Endodermal cell (in vitro differentiated cells): ENCODE measurements at regions not wholly inside any gene's neighbourhood (a gene's known extent, or its start where the extent isn't known, plus 50 kb on each side); places are given as distances from the start of the nearest gene placed in this dataset.

ENCODE experiments used
- DNase-seq: peaks from one replicate; pipeline ENCODE4 v3.0.0-alpha.2; 2017
- H3K27ac ChIP-seq: 2 replicates; pipeline ENCODE4 v1.5.1; 2013; ENCODE audit warnings: mild to moderate bottlenecking, low read depth, low read length, moderate library complexity
- H3K27me3 ChIP-seq: 2 replicates; pipeline ENCODE4 v1.6.1; 2013; ENCODE audit warnings: mild to moderate bottlenecking, low read length, moderate library complexity; ENCODE audit not compliant: insufficient read depth, control insufficient read depth, poor library complexity, severe bottlenecking
- H3K36me3 ChIP-seq: 2 replicates; pipeline ENCODE4 v1.7.0; 2013; ENCODE audit warnings: mild to moderate bottlenecking, low read length, moderate library complexity; ENCODE audit not compliant: control insufficient read depth, insufficient read depth
- H3K4me1 ChIP-seq: one replicate; pipeline ENCODE4 v1.7.0; 2013; ENCODE audit warnings: low read length; ENCODE audit not compliant: control insufficient read depth, insufficient read depth
- H3K4me3 ChIP-seq: 2 replicates; pipeline ENCODE4 v1.5.1; 2013; ENCODE audit warnings: mild to moderate bottlenecking, low read length, moderate library complexity
- H3K9ac ChIP-seq: 2 replicates; pipeline ENCODE4 v1.6.1; 2013; ENCODE audit warnings: mild to moderate bottlenecking, low read length, moderate library complexity; ENCODE audit not compliant: poor library complexity, severe bottlenecking; ENCODE audit errors: extremely low read depth
- H3K9me3 ChIP-seq: 2 replicates; pipeline ENCODE4 v1.6.1; 2013; ENCODE audit warnings: mild to moderate bottlenecking, low read length, moderate library complexity; ENCODE audit not compliant: control insufficient read depth
- H3K27ac Mint-ChIP-seq: 2 replicates; pipeline ENCODE4 v1.8.0; 2020; ENCODE audit warnings: mixed read lengths
- H3K27me3 Mint-ChIP-seq: 2 replicates; pipeline ENCODE4 v1.8.0; 2021; ENCODE audit warnings: mild to moderate bottlenecking, mixed read lengths; ENCODE audit not compliant: insufficient read depth
- H3K36me3 Mint-ChIP-seq: 2 replicates; pipeline ENCODE4 v1.8.0; 2020; ENCODE audit warnings: low read depth, mixed read lengths
- H3K4me1 Mint-ChIP-seq: 2 replicates; pipeline ENCODE4 v1.8.0; 2020; ENCODE audit warnings: mixed read lengths
- H3K4me3 Mint-ChIP-seq: 2 replicates; pipeline ENCODE4 v1.8.0; 2020; ENCODE audit warnings: mild to moderate bottlenecking, moderate library complexity, mixed read lengths
- H3K9me3 Mint-ChIP-seq: 2 replicates; pipeline ENCODE4 v1.8.0; 2020; ENCODE audit warnings: mild to moderate bottlenecking, mixed read lengths
- WGBS, 2 experiments: methylation state at CpG; one replicate each; pipeline versions ENCODE4 v1.1.5 to v1.1.7; 2013; ENCODE audit warnings: missing lambda C conversion rate in 2 of 2, mixed read lengths in 1 of 2; ENCODE audit not compliant: insufficient coverage in 1 of 2, insufficient read length in 1 of 2; 5-methylcytosine and 5-hydroxymethylcytosine counted together
- TF ChIP-seq, protein P1 (sequence below): fragments of 200-600 bp; sonication (generic); conservative IDR thresholded peaks from 2 replicates; pipeline ENCODE4 v1.5.0; 2021; ENCODE audit warnings: antibody characterized with exemption, mild to moderate bottlenecking

DNA sequence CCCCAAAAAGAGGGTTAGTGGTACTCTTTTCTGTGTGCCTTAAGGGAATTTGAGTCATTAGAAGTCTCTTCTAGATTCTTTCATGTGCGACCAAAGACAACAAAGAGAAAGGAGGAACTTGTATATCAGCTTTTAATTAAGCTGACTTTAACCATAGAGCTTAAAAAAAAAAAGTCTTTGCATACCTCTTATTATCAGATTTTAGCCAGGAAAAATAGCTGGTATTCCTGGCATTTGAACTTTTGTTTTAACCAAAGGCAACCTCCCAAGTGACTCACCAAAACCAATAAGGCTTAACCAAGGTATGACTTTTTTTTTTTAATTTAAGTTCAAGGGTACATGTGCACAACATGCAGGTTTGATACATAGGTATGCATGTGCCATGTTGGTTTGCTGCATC lies 375.0 kb downstream of the CDC5L start:
- TF ChIP-seq, protein P1, sequence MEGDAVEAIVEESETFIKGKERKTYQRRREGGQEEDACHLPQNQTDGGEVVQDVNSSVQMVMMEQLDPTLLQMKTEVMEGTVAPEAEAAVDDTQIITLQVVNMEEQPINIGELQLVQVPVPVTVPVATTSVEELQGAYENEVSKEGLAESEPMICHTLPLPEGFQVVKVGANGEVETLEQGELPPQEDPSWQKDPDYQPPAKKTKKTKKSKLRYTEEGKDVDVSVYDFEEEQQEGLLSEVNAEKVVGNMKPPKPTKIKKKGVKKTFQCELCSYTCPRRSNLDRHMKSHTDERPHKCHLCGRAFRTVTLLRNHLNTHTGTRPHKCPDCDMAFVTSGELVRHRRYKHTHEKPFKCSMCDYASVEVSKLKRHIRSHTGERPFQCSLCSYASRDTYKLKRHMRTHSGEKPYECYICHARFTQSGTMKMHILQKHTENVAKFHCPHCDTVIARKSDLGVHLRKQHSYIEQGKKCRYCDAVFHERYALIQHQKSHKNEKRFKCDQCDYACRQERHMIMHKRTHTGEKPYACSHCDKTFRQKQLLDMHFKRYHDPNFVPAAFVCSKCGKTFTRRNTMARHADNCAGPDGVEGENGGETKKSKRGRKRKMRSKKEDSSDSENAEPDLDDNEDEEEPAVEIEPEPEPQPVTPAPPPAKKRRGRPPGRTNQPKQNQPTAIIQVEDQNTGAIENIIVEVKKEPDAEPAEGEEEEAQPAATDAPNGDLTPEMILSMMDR, result no peak
- Mint-ChIP-seq H3K27ac (no peak overlapping the region), H3K27me3 (no peaks in the 10 kb centered on the region), H3K4me1 (no peaks in the 10 kb centered on the region), H3K4me3 (no peak overlapping the region), H3K36me3 (no peaks in the 10 kb centered on the region), H3K9me3 (peaks cover 36% of the 10 kb centered on the region)
- Histone ChIP-seq H3K27me3 (no peaks in the 10 kb centered on the region), H3K27ac (no peak overlapping the region), H3K9ac (no peak overlapping the region), H3K9me3 (peaks cover 16% of the 10 kb centered on the region), H3K4me1 (no peaks in the 10 kb centered on the region), H3K36me3 (no peaks in the 10 kb centered on the region), H3K4me3 (no peak overlapping the region)
- WGBS, 2 experiments, result 88 to 100% methylated on average over 1 of the region's 1 CpG
- DNase-seq, result no peak

- H3K9me3 Mint-ChIP-seq, result peaks cover 16% of the 10 kb centered on the region
- no peaks in the 10 kb centered on the region for H3K36me3 ChIP-seq
- TF ChIP-seq, protein P1, result no peak
- H3K4me1 Mint-ChIP-seq, result peaks cover 13% of the 10 kb centered on the region
- no peaks in the 10 kb centered on the region for H3K27me3 ChIP-seq
- no peak overlapping the region for H3K9ac ChIP-seq
- H3K27ac ChIP-seq, result no peak overlapping the region
- no peak overlapping the region for H3K4me3 ChIP-seq
- no peak overlapping the region for H3K27ac Mint-ChIP-seq
- no peaks in the 10 kb centered on the region for H3K4me1 ChIP-seq
- peaks cover 29% of the 10 kb centered on the region for H3K27me3 Mint-ChIP-seq
- WGBS, 2 experiments, result 63 to 83% methylated on average over 2 to 4 of the region's 4 CpGs
- no peak overlapping the region for H3K4me3 Mint-ChIP-seq
- DNase-seq, result peak; percentile 61
- no peaks in the 10 kb centered on the region for H3K9me3 ChIP-seq
- H3K36me3 Mint-ChIP-seq, result no peaks in the 10 kb centered on the region
Observed at GRCh38 chr6:44771647-44772415, 384.3 kb downstream of the CDC5L start.

- DNase-seq, result no peak
- H3K9me3 Mint-ChIP-seq, result peaks cover 16% of the 10 kb centered on the region
- Histone ChIP-seq H3K27me3 (no peaks in the 10 kb centered on the region), H3K9ac (no peak overlapping the region), H3K4me1 (no peaks in the 10 kb centered on the region), H3K4me3 (no peak overlapping the region), H3K36me3 (no peaks in the 10 kb centered on the region), H3K27ac (no peak overlapping the region), H3K9me3 (no peaks in the 10 kb centered on the region)
- H3K4me3 Mint-ChIP-seq, result no peak overlapping the region
- peaks cover 28% of the 10 kb centered on the region for H3K27me3 Mint-ChIP-seq
- no peaks in the 10 kb centered on the region for H3K36me3 Mint-ChIP-seq
- H3K4me1 Mint-ChIP-seq, result peaks cover 13% of the 10 kb centered on the region
- TF ChIP-seq, protein P1, result no peak
- no peak overlapping the region for H3K27ac Mint-ChIP-seq
Observed at GRCh38 chr6:44772838-44773237, 385.3 kb downstream of the CDC5L start.
